Left lobe of liver (tissue), 2 donors: ENCODE measurements at regions not wholly inside any gene's neighbourhood (a gene's known extent, or its start where the extent isn't known, plus 50 kb on each side); places are given as distances from the start of the nearest gene placed in this dataset.
"Not testable (repeated sequence)": the region's sequence is repeated elsewhere in the genome, so short reads cannot be mapped to it uniquely, and the experiment has no call there.

Experiments
- ATAC-seq: fragments of 200-7000 bp; cut with Tn5 transposase; one replicate; pipeline ENCODE4 v1.9.1; 2020; ENCODE audit warnings: mild to moderate bottlenecking, moderate library complexity
- DNase-seq: peaks from one replicate; pipeline ENCODE4 v3.0.0-alpha.2; 2020; ENCODE audit warnings: low spot score
- donor health status: DM: no; HTN: no; CAD: no; lungs with moderate emphysema.
- donor health status: DM: no; HTN: yes; CAD: no.

- ATAC-seq = no peak
- DNase-seq = no peak
These were observed 706.1 kb upstream of the GOLIM4 start for GRCh38 chr3:168801794-168802193.

DNA sequence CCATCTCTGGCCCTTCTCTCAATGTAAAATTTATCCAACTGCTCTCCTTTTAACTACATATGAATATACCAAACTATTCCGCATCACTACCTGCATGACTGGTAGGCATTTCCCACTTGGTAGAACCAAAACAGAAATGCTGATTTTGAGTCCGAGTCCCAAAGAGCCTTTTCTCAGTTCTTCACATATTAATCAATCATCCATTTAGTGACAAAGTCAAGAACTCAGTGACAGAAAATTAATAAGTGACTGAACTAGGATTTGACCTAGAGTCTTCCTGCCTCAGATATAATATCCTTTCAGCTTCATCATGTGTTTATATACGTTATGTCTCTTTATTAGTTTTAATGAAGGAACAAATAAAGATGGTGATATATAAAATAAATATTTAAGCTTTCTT, 700.6 kb upstream of the GOLIM4 start:
- DNase-seq (no peak), ATAC-seq (no peak)

GRCh38 chr3:168794427-168794826, 698.7 kb upstream of the GOLIM4 start:
- ATAC-seq (no peak), DNase-seq (no peak)

DNA sequence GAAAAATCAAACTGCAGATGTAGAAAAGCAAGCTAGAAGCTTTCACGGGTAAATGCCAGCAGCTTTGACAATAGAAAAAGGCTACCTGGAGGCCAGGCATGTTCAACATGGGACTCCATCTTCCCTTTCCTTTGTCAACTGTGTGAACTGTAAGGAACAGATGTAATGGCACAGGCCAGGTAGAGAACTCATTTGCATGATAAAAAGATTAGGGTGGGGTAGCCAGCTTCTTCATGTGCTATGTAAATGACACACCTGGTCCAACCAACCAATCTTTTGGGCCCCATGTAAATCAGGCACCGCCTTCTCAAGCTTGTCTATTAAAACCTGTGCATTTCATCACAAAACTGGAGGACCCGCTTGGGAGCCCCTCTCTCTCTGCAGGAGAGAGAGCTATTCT, 686.5 kb upstream of the GOLIM4 start:
- ATAC-seq (no peak), DNase-seq (no peak)

DNA sequence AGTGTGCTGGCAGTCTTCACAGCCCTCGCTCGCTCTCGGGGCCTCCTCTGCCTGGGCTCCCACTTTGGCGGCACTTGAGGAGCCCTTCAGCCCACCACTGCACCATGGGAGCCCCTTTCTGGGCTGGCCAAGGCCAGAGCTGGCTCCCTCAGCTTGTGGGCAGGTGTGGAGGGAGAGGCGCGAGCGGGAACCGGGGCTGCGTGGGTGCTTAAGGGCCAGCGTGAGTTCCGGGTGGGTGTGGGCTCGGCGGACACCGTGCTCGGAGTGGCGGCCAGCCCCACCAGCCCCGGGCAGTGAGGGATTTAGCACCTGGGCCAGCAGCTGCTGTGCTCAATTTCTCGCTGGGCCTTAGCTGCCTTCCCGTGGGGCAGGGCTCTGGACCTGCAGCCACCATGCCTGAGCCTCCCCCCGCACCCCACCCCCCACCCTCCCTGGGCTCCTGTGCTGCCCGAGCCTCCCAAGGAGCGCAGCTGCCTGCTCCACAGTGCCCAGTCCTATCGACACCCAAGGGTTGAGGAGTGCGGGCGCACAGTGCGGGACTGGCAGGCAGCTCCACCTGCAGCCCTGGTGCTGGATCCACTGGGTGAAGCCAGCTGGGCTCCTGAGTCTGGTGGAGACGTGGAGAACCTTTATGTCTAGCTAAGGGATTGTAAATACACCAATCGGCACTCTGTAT, 684.4 kb upstream of the GOLIM4 start:
- not testable (repeated sequence) for DNase-seq, ATAC-seq

DNA sequence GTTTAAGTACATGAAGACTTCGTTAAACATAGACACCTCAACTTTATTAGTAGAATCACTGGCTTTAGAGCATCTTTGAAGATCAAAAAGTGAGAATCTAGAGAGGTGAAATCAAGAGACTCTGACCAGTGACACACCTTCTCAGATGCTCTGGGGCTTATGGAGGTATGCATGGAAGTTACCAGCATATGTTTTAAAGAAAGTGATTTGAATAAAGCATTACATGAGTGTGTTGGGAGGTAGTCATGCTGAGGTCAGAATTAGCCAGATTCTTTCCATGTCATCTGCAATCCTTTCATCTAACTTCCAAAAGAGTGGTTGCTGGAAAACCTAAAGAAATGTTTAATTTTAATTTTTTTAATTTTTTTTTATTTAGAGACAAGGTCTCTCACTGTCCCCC, 658.0 kb upstream of the GOLIM4 start:
- ATAC-seq (no peak), DNase-seq (no peak)

DNA sequence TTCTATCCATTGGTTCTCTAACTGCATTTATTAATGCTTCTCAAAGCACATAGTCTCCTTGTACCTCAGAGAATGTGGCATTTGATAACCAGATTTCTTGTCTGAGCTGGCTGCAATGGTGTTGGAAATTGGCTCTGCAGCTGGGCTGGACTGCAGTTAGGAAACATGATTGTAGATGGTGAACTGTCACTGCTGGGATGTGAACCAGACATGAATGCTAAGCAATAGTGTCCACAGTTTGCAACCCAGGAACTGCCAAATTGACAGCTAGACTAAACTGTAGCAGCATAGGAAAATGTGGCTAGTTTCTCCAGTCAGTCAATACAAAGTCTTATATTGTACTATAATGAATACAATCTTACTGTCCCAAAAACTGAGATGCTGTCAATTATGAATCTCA, 656.6 kb upstream of the GOLIM4 start:
- DNase-seq = no peak
- no peak for ATAC-seq

GRCh38 chr3:168747697-168748096, 652.0 kb upstream of the GOLIM4 start:
- no peak for DNase-seq
- no peak for ATAC-seq

DNA sequence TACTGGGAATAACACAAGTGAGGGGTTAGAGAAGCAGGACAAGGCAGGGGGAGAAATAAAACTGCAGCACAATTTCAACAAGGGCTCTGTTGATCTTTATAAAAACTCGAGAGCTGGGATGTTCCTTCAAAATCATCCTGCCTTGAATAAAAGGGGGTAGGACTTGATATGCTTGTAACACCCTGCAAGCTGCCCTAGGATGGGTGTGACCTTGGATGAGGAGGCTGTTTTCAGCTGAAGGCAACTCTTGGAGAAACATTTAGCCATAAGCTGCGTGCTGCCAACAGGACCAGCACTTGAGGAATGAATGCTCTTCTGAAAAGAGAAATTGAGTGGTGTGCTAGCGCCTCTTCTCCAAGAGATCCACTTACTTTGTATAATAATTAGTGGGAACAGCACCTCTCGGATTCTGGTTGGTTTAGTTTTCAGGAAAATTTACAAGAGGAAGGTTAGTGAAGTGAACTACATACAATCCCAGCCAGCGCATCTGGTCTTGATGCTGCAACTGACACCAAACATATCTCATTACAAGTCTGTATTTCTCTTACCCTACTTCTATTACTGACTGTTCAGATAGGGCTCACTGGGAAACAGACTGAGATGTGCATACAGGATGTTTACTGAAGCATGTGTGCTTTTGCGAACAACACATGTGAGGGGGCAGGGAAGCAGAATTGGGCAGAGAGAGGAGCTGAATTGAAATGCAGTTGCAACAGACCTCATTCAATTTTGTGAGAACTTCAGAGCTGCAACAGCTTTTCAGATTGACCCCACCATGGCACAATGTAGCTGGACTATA, 643.0 kb upstream of the GOLIM4 start:
- ATAC-seq (no peak), DNase-seq (no peak)

DNA sequence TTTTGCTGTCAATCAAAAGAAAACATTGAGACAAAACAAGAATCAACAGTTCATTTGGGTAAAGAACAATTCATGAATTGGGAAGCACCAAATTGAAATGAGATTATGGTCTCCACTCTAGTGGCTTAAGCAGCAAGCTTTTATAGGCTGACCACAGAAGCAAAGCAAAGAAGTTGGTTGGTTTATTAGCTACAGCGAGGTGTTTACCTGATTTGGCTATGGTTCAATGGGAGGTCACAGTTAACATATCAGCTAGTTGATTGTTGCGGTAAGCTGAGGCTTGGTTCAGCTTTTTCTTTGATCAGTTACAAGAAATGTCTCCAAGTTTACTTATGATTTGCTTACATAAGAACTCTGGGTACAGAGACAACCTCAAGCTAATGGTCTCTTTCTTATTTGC, 640.5 kb upstream of the GOLIM4 start:
- ATAC-seq = no peak
- no peak for DNase-seq

- no peak for DNase-seq
- ATAC-seq = no peak
These were observed 634.3 kb upstream of the GOLIM4 start for GRCh38 chr3:168730073-168730472.

- ATAC-seq = no peak
These were observed 626.4 kb upstream of the GOLIM4 start for GRCh38 chr3:168722091-168722490.

GRCh38 chr3:168714609-168715240, 619.0 kb upstream of the GOLIM4 start:
- DNase-seq = no peak
- ATAC-seq = no peak

More at GRCh38 chr3:168722091-168722490, 626.4 kb upstream of the GOLIM4 start:
- no peak for DNase-seq

GRCh38 chr3:168709073-168709472, 613.3 kb upstream of the GOLIM4 start:
- no peak for ATAC-seq

GRCh38 chr3:168707900-168708299, 612.2 kb upstream of the GOLIM4 start:
- ATAC-seq (no peak), DNase-seq (no peak)

More at GRCh38 chr3:168709073-168709472, 613.3 kb upstream of the GOLIM4 start:
- no peak for DNase-seq

- no peak for ATAC-seq
- DNase-seq = no peak
These were observed 609.7 kb upstream of the GOLIM4 start for GRCh38 chr3:168705412-168705811.

DNA sequence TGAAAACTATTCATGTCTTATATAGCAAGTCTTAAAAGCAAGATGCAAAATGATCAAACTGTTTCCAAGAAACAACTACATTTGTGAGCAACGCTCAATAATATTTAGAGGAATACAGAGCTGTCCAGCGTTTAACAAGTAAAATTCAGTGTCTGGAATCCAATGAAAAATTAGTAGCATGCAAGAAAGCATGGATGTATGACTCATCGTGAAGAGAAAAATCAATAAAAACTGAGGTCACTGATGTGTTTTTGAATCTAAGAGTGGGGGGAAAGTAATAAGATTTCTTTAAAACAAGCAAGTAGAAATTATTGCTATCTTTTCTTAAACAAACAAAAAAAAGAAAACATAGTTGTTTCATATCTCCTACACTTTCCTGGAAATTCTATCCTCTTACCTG, 600.3 kb upstream of the GOLIM4 start:
- no peak for ATAC-seq
- DNase-seq = no peak

DNA sequence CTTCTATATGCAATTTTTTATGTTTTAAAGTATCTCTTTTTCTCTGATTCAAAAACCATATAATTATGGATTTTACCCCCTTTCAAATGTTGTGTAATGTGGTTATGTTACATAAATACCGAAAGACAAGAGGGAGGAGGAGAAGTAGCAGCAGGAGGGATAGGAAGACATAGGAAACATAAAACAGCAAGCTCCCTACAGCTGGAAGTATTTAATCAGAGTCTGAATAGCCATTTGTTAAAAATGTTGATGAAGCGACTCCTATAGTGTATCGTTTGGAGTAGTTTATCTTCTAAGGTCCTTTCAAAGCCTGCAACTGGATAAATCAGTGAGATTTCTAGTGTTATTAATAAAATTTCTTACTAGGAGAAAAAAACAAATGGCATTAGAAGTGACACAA, 598.1 kb upstream of the GOLIM4 start:
- DNase-seq = no peak
- ATAC-seq = no peak

DNA sequence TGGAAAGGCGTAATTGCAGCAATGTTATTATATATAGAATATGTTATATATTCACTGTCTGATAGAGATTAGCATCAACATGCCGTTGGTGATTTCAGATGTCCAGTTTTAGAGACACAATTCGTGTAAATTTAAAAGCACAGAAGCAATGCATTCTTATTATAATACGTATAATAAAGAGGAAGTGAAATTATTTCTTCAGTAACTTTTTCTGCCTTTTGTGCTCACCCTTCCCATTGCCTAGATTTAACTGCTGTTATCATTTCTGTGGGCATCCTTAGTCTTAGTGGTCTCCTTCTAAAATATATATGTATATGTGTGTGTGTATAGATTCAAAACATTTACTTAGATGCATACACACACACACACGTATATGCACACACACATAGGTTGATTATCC, 592.5 kb upstream of the GOLIM4 start:
- ATAC-seq = no peak
- DNase-seq = no peak

GRCh38 chr3:168684519-168684918, 588.8 kb upstream of the GOLIM4 start:
- ATAC-seq (no peak), DNase-seq (no peak)

- ATAC-seq = no peak
- DNase-seq = no peak
These were observed 583.0 kb upstream of the GOLIM4 start for GRCh38 chr3:168678730-168679129.

- ATAC-seq (no peak), DNase-seq (no peak)
These were observed 575.4 kb upstream of the GOLIM4 start for GRCh38 chr3:168671091-168671490.
